Fibroblast of villous mesenchyme (primary cell): ENCODE measurements at regions not wholly inside any gene's neighbourhood (a gene's known extent, or its start where the extent isn't known, plus 50 kb on each side); places are given as distances from the start of the nearest gene placed in this dataset.

Source experiments
- DNase-seq: peaks from one replicate; pipeline ENCODE4 v3.0.0-alpha.2; 2010; ENCODE audit warnings: low read depth
- H3K4me3 ChIP-seq: 2 replicates; pipeline ENCODE4 v1.5.1; 2011; ENCODE audit warnings: low read depth, mild to moderate bottlenecking, low read length
- CTCF ChIP-seq: IDR thresholded peaks from 2 replicates; pipeline ENCODE4 v1.5.1; 2012; ENCODE audit warnings: low read depth, mild to moderate bottlenecking, low read length; ENCODE audit not compliant: insufficient read depth

GRCh38 chrX:121244511-121244910 lies 197.1 kb downstream of the GLUD2 start:
- no peak for DNase-seq
- H3K4me3 ChIP-seq: no peak overlapping the region
- no peak for TF ChIP-seq CTCF

- H3K4me3 ChIP-seq: no peak overlapping the region
- TF ChIP-seq CTCF: no peak
- no peak for DNase-seq
Measured at GRCh38 chrX:121245763-121246162, 198.4 kb downstream of the GLUD2 start.

- peak; percentile 0 for DNase-seq
- H3K4me3 ChIP-seq: no peak overlapping the region
- TF ChIP-seq CTCF: no peak
Measured at GRCh38 chrX:121254336-121254735, 206.9 kb downstream of the GLUD2 start.

GRCh38 chrX:121256647-121257046 lies 209.2 kb downstream of the GLUD2 start:
- no peak for TF ChIP-seq CTCF
- peak; percentile 1 for DNase-seq

GRCh38 chrX:121258545-121258944 lies 211.1 kb downstream of the GLUD2 start:
- no peak for DNase-seq
- no peak for TF ChIP-seq CTCF
- no peak overlapping the region for H3K4me3 ChIP-seq

More at GRCh38 chrX:121256647-121257046, 209.2 kb downstream of the GLUD2 start:
- H3K4me3 ChIP-seq: no peak overlapping the region

GRCh38 chrX:121259170-121259569 lies 211.8 kb downstream of the GLUD2 start:
- H3K4me3 ChIP-seq: no peak overlapping the region
- no peak for DNase-seq
- TF ChIP-seq CTCF: no peak

GRCh38 chrX:121260596-121261240 lies 213.3 kb downstream of the GLUD2 start:
- no peak for TF ChIP-seq CTCF
- H3K4me3 ChIP-seq: no peak overlapping the region

More at GRCh38 chrX:121260596-121261240, 213.3 kb downstream of the GLUD2 start:
- DNase-seq: peak; percentile 3
